NCI-H1436 (cell line): ENCODE measurements at regions not wholly inside any gene's neighbourhood (a gene's known extent, or its start where the extent isn't known, plus 50 kb on each side); places are given as distances from the start of the nearest gene placed in this dataset.
"Not testable (repeated sequence)": the region's sequence is repeated elsewhere in the genome, so short reads cannot be mapped to it uniquely, and the experiment has no call there.

Experiments
- DNase-seq: peaks from one replicate; lab custom pipeline; 2025; lab: John Stamatoyannopoulos, UW

DNA sequence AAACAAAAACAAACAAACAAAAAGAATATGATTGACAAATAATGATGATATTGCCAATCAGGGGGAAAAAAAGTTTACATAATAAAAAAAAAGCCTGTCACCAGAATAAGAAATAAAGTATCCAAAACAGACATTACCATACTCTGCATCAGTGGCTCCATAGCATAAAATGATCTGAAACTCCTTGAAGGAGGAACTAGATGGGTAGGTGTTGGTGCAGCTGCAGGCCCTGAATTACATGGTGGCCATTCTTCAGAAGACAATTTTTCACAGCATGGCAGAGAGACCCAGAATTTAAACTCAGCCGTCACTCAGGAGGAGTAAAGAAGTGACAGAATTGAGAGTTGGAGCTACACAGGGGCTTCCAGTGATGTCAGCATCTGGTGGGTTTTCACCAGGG, 60.2 kb downstream of the GLUL start:
- no peak for DNase-seq

DNA sequence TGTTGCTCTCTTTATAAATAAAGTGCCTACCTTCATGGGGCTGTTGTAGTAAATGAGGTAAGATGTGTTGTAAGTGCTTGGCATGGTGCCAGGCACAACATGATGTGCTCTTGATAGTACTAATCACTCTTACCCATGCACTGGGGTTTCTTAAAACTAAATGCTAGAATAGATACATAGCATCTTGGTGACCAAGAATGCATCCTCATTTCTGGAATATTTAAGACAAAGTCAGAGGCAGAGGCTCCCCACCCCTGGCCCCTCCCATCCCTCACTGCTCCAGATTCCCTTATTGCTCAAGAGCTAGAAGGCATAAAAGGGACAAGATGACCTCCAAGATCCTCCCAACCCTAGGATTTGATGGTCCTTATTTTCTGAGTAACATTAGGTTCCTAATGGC, 61.3 kb downstream of the GLUL start:
- DNase-seq, result peak; percentile 1

DNA sequence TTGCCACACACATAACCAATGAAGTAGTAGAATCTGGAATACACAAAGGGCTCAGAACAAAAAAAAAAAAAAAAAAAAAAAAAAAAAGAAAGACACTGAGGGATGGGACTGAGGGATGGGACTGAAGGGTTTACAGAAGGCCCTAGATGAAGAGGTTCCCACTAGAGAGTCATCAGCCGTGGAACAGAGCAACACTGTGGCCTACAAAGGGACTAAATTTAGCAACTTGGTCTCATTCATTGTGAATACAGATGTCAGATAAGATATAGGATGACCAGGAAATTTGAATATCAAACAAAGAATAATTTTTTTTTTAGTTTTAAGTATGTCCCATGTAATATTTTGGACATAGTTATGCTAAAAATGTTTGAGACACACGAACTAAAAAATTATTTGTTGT, 62.1 kb downstream of the GLUL start:
- no peak for DNase-seq

DNA sequence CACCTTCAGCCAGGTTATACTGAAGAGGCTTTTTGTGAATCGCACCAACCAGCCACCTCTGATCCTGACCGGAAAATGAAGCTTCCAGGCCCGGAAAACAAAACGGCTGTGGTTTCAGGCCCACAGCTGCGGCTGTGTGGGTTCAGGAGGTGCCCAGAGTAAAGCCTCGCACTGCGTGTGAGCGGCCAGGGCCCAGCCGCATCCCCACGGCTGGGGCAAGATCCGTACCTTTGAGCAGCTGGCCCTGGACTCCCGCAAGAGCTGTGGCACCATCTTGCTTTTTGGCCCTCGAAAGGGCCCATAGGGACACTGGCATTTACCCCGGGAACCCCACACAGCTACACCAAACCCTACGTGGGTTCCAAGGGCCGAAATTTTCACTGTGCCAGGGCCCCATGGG, 63.0 kb downstream of the GLUL start:
- DNase-seq, result no peak

DNA sequence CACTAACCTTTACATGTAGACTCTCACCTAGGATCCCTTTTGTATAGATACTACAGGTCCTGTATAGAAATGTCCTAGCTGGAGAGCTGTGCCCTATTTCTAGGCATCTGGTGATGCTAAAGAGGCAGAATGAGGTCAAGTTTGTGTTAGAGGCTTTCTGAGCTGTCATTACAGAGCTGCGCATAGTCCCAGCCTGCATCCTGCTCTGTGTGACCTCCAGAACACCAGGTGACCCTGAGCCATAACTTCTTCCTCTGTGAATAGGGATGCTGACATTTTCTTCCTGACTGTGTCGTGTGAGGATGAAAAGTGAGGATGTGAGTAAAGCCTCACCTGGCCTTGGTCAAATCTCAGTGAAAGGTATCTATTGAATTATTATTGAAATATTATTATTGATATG, 66.3 kb downstream of the GLUL start:
- no peak for DNase-seq

DNA sequence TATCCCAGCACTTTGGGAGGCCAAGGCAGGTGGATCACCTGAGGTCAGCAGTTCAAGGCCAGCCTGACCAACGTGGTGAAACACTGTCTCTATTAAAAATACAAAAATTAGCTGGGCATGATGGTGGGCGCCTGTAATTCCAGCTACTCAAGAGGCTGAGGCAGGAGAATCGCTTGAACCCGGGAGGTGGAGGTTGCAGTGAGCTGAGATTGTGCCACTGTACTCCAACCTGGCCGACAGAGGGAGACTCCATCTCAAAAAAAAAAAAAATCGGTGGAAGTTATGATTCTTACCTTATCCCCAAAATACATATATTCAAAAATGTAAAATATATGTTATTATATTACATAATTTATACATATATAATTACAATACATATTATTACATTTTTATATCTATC, 70.1 kb downstream of the GLUL start:
- DNase-seq, result not testable (repeated sequence)

DNA sequence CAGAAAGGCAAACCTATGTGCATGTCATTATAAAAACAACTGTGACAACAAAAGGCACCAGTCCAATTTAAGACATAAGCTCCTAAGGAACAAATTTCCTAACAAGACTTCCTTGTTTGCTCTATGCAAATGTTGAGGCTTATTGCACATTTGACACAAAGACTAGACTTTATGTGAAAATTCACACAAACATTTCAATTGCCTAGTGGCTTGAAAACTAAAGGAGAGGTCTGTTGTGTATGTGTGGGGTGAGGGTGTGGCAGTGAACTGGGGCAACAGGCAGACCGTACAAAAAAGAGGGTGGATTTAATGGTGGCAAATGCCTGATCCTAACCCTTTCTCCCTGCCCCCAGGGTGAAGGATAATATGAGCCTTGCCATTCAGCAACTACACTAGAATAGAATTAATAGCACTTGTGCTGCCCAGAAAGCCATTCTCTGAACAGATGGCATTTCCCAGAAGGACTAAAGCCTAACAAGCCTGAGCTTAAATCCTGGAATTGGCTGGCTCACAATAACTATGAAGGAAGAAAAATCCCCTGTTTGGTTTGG, 73.9 kb downstream of the GLUL start:
- DNase-seq, result no peak

DNA sequence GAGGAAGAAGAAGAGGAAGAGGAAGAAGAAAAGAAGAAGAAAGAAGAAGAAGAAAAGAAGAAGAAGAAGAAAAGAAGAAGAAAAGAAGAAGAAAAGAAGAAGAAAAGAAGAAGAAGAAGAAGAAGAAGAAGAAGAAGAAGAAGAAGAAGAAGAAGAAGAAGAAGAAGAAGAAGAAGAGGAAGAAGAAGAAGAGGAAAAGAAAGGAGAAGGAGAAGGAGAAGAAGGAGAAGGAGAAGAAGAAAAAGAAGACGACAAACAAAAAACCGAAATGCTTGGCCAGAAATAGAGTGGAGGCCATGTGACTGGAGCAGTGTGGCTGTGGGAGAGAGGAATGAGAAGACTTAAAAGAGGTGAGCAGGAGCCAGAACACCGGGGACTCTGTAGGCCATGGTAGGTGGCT, 75.1 kb downstream of the GLUL start:
- not testable (repeated sequence) for DNase-seq

DNA sequence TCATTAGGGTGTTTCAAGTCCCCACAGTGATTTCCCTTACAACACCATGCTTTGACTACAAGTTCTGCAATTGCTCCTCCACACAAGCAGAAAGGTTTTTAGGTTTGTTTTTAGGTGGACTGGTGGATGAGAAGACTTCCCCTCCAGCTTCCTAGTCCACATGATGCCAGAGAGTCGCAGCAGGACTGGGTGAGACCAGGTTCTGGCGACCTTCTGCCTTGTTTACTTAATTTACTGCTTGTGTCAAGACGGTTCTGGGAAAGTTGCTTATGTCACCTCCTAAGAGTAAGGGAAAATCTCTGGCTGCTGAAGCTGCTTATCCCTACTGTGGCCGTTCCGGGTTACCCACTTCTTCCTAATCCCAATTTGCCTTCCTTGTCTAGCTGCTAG, 76.4 kb downstream of the GLUL start:
- no peak for DNase-seq

DNA sequence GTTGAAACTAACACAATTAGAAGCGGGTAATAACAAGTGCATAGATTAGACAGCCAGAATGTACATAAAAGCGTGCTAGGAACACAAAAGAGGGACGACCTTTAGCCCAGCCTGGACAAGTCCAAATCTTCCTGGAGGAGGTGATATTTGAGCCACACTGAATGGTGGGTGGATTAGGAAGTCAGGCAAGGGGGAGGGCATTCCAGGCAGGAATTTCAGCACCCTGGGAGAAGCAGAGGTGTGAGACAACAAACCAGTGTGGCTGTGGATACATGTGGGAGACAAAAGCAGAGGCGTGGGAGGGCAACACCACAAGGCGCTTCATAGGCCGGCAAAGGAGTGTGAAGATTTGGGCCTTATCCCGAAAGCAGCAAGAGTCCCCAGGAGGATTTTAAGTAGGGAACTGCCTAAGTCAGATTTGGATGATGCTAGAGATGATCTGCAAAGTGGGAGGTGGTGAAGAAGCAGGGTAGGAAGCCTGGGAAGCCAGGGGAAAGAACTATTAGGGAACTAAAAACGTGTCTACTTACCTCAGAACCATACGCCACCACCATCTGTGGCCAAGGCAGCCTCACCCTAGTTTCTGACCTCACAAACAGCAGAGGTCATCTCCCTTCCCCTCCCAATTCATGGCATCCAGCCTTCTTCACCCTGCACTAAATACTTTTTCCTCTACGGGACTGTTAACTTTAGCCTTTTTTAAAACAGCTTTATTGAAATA, 81.8 kb downstream of the GLUL start:
- no peak for DNase-seq

DNA sequence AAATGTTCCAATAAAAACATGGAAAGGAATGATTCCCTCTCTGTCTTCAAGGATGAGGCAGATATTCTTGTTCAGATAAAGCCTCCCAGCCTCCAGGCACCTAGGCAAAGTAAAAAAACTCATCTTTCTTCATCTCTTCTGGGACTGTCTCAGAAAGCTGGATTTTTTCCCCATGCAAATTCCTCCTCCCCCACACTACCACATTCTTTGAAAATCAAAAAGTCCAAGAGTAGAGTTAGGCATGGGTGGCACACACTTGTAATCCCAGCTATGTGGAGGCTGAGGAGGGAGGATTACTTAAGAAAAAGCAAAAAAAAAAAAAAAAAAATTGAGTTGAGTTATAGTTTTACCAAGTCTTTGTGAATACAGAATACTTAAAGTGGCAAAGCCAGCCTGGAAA, 82.8 kb downstream of the GLUL start:
- DNase-seq, result no peak

DNA sequence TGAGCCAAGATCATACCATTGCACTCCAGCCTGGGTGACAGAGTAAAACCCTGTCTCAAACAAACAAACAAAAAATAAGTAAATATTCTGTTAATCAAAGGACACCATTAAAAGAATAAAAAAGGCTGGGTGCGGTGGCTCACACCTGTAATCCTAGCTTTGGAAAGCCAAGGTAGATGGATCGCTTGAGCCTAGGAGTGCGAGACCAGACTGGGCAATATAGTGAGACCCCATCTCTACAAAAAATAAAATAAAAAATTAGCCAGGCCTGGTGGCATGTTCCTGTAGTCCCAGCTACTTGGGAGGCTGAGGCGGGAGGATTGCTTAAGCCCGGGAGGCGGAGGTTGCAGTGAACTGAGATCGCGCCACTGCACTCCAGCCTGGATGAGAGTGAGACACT, 84.1 kb downstream of the GLUL start:
- not testable (repeated sequence) for DNase-seq

DNA sequence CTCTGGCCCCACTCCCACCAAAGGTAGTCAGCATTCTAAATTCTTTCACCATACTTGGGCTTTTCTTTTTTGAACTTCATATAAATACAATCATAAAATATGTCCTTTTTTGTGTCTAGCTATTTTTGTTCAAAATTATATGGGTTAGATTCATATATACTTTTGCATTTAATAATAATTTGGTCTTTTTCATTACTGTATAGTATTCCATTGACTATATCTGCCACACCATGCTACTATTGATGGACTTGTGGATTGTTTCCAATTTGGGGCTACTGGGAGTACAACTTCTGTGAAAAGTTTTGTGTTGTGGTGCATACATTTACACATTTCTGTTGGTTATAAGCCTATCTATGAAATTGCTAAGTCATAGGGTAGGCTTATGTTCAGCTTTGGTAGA, 85.7 kb downstream of the GLUL start:
- no peak for DNase-seq

DNA sequence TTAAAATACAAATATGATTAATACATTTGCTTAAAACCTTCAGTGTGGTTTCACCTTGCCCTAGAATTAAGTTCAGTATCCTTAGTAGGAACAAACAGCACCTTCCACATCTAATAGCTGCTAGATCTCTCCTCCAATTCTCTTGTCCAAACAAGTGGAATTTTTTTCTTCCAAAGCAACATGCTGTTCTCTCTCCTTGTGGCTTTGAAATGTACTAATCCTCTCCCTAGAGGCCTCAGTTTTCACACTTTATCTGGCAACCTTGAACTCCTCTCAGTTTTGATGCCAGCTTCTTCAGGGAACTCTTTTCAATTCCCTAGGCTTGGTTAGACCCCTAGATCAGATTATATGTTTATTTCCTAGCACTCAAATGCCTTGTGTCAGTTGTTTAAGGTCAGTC, 87.0 kb downstream of the GLUL start:
- DNase-seq, result no peak

DNA sequence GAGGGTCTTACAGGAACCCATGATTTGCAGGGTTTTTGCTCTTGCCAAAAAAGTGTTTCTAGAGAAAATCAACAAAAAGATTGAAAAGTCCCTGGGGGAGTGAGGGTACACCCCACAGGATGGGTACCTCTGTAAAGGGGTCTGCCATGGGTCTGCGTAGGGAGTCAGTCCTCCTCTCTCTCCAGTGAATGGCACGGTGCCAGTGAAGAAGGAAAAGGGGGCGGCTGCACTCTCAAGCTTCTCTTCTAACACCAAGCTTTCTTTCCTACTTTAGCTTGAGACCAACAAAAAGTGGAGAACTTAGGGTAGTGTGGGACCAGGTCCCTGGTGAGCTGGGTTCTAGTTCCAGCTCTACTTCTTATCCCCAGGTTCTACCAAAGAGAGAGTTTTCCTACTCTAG, 87.4 kb downstream of the GLUL start:
- DNase-seq, result no peak

DNA sequence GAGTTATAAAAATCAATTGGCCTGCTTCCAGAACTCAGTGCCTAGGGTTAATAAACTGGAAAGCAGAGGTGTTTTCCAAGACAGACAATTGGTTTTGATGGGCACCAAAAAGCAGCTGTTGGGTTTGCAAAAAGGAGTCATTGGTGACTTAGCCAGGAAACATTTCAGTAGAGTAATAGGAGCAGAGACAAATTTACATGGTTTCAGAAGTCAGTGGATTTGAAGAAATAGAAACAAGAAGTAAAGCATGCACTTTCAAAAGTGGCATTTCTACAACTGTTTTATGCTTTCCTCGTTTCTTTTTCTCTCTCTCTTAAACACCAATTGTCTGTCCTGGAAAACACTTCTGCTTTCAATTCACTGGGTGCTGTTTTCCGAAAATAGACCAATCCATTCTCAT, 87.8 kb downstream of the GLUL start:
- DNase-seq, result no peak

DNA sequence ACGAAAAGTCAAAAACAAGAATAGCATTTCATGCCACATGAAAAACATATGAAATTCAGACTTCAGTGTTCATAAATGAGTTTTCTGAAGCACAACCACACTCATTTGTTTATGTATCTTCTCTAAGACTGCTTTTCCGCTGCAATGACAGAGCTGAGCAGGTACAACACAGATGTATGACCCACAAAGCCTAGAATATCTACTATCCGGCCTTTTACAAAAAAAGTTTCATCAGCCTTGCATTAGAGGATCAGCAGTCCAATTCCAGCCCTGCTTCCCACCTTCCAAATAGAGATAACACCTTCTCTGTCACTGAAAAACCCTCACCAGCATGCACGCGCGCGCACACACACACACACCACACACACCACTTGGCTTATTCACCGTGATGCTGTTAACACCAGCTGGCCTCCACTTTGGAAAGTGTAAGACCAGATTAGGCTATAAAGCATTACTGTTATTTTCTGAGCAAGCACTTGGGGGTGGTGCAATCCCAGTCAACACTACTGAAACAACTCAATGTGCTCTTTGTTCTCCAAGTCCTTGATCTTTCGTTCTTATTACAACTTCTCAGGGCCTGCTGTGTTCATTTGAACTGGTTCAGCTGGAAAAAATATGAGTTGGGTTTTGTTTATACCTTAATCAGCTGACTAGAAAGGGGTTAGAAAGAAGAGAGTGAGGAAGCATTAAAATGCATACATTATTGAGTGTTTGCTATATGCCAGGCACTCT, 90.0 kb downstream of the GLUL start:
- DNase-seq, result no peak

DNA sequence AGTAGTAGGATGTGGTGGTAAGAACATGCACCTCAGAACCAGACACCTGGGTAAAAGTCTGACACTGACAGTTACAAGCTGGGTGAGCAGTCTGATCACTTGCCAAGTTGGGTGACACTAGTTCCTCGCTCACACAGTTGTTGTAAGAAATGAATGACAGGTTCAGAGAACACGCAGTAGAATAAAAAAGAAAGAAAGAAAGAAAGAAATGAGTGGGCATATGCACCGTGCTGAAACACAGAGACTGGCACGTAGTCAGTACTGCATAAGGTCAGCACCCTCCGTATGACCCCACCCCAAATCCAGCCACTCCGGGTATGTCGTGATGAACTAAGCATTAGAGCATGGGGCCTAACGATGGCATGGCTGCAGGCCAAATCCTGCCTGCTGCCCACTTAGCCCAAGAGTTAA, 90.6 kb downstream of the GLUL start:
- DNase-seq, result no peak

DNA sequence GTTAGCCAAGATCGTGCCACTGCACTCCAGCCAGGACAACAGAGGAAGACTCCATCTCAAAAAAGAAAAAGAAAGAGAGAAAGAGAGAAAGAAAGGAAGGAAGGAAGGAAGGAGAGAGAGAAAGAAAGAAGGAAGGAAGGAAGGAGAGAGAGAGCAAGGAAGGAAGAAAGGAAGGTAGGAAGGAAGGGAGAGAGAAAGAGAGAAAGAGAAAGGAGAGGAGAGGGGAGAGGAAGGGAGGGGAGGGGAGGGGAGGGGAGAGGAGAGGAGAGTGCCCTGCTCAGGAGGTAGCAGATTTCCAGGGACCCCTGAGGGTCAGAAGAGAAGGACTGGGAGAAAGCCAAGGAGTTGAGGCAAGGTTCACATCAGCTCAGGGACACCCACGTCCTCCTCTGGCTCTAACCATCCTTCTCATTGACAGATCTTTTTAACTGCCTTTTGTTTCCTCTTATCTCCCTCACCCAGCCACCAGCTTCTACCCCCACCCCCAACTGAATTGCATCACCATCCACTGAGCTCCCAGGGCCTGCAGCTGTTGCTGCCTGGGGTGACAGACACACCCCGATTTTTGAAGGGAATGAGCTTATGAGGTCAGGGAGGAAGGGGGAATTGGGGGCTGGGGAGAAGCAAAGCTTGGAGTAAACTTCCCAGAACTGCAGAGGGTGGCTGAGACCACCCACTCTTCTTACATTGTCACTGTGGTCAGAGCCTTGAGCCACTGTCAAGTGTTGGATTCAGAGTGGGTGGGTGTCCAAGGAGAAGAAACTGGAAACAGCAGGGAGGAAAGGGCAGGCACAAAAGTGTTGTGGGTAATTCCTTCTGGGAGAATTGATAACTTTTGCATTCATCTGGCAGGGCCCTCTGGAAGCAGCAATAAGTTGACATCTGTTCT, 91.6 kb downstream of the GLUL start:
- peak; percentile 19 for DNase-seq

DNA sequence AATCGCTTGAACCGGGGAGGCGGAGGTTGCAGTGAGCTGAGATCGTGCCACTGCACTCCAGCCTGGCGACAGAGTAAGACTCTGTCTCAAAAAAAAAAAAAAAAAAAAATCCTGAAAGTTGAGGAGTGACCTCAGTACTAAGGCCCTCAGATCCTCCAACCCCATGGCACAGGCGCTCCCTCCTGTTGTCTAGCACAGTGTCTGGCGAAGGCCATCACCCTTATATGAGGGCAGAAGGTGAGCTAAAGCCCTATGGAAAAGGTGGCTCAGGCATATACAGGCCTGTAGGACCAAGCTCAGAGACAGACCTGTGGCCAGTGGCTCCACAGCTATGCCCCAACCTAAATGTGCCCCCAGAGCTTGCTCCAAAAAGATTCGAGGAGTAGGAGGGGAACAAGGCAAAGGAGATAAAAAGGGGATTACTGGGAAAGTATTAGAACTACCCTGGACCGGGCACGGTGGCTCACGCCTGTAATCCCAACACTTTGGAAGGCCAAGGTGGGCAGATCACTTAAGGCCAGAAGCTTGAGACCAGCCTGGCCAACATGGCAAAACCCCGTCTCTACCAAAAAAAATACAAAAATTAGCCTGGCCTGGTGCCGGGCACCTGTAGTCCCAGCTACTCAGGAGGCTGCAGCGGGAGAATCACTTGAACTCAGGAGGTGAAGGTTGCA, 92.4 kb downstream of the GLUL start:
- not testable (repeated sequence) for DNase-seq

DNA sequence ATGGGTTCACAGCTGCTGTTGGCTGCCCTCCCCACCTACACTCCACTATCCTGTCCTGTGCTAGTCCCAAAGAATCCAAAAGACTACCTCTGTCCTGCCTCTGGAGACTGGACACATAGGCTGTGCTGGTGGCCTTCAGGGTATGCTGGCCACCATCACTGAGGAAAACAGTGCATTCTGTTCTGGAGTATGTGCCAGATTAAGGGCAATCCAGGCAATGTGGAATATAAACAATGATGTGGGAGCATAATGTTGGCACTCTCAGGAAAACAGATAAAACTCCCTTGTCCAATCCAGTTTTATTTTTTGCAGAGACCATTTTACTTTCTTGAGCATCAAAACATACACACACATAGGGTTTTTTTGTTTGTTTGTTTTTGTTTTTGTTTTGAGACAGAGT, 94.3 kb downstream of the GLUL start:
- DNase-seq, result no peak

DNA sequence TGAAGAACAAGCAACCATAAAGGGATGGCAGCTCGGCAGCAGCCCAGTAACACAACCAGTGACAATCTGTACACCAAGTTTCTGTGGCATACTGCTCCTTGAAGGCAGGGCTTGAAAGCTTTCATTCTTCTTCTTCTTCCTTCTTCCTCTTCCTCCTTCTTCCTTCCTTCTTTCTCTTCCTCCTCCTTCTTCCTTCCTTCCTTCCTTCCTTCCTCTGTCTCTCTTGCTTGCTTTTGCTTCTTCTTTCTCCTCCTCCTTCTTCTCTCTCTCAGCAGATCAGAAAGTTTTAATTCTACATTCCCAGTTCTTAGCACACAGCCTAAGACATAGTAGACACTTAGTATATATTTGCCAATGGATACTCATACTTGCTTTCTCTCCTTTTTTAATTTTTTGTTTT, 95.9 kb downstream of the GLUL start:
- DNase-seq, result no peak
